GM21390 (cell line): ENCODE measurements at regions not wholly inside any gene's neighbourhood (a gene's known extent, or its start where the extent isn't known, plus 50 kb on each side); places are given as distances from the start of the nearest gene placed in this dataset.
"Not testable (repeated sequence)": the region's sequence is repeated elsewhere in the genome, so short reads cannot be mapped to it uniquely, and the experiment has no call there.

Experiments
- ATAC-seq: cut with Tn5 transposase; IDR thresholded peaks from one replicate; pipeline ENCODE4 v1.9.1; 2021; ENCODE audit not compliant: unreplicated experiment

GRCh38 chr1:9459816-9460407 lies 79.4 kb upstream of the SLC25A33 start:
- no peak for ATAC-seq

- no peak for ATAC-seq
Measured at GRCh38 chr1:9465640-9466039, 73.6 kb upstream of the SLC25A33 start.

GRCh38 chr1:9466780-9467758 lies 72.2 kb upstream of the SLC25A33 start:
- ATAC-seq = no peak

- not testable (repeated sequence) for ATAC-seq
Measured at GRCh38 chr1:9469882-9470281, 69.4 kb upstream of the SLC25A33 start.

- no peak for ATAC-seq
Measured at GRCh38 chr1:9471679-9472078, 67.6 kb upstream of the SLC25A33 start.

DNA sequence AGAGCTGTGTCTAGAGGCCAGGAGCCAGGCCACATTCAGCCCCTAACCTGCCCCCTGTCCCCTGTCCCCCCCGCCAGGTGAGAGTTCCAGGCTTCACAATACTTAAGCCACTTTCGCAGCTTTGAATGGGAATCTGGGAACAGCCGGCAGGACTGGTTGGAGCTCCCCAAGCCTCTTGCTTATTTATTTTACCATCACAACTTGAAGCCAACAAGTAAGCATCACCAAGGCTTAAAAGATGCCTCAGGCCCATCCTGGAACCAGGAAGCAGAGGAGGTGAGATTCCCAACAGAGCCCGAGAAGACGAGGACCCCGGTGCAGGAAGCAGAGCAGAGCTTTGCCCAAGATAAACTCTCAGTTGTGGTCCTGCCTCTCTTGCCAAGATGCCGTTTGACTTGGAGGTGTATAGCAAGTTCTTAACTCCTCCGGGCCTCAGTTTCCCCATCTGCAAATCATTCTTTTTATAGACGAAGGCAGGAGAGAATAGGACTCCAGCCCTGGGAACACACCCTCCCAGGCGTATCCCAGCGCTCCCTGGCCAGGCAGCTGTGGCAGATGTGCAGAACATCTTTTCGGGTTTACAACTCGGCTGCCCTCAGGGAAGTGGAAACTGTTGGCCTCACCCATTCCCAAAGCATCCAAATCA lies 66.8 kb upstream of the SLC25A33 start:
- ATAC-seq = no peak

DNA sequence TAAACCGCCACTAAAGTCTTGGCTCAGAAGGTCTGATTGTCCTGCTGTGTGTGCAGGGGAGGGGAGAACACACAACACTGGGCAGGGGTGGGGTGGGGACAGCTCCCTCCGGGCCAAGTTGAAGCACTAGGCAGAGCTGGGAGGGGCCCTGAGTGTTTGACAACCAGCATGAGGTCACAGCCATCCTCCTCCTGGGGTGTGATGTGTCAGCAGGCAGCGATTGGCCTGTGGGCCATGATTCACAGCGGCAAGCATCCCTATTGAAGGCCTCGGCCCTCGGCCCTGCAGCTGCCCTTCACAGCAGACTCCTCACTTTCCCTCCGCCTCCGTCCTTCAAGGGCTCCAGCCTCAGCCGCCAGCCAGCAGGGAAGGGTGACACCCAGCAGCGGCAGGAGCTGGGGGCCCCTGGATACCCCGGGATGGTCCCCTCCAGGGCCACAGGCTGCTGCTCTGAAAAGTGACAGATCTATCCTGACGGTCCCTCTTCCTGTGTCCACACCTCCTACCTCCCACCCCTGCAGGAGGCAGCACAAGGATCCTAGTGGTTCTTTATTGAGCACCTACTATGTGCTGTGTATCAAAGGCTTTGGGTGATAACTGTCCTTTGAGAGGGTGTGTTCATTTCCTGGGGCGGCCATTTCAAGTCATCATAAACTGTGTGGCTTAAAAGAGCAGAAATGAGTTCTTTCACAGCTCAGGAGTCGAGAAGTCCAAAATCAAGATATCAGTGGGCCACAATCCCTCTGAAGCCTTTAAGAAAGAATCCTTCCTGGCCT lies 66.0 kb upstream of the SLC25A33 start:
- ATAC-seq = no peak

GRCh38 chr1:9475061-9475627 lies 64.1 kb upstream of the SLC25A33 start:
- ATAC-seq = no peak

DNA sequence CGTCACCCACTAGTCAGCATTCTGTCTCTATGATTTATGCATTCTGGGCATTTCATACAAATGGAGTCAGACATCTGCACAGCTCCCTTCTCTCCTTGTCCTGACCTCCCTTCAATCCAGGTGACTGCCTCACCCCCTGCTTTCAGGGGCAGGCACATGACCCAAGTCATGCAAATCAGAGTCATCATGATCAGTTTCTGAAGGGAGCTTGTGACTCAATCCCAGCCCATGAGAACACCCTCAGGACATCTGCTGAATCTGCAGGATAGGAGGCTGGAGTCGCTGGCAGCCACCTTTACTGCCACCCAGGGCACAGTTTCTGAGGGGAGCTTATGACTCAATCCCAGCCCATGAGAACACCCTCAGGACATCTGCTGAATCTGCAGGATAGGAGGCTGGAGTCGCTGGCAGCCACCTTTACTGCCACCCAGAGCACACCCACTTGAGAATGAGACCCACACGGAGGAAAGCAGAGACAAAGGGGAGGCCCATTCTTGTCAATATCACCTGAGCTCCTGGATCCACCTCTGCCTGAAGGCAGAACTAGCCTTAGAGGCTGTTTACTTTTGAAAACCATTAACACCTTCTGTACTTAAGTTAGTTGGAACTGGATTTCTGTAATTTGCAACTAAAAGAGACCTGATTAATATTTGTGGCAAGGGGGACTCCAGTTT lies 62.3 kb upstream of the SLC25A33 start:
- ATAC-seq = no peak

DNA sequence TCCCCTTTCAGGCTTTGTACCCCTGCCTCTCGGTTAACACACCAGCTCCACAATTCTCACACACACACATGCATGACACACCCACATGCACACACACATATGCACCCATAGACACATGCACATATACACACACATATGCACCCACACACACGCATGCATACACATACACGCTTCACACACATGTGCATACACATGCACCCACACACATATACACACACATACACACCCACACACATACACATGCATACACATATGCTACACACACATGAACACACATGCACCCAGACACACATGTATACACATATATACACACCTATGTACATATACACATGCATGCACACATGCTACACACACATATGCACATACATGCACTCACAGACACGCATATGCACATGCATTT lies 61.7 kb upstream of the SLC25A33 start:
- ATAC-seq = no peak

GRCh38 chr1:9478021-9478420 lies 61.2 kb upstream of the SLC25A33 start:
- no peak for ATAC-seq

DNA sequence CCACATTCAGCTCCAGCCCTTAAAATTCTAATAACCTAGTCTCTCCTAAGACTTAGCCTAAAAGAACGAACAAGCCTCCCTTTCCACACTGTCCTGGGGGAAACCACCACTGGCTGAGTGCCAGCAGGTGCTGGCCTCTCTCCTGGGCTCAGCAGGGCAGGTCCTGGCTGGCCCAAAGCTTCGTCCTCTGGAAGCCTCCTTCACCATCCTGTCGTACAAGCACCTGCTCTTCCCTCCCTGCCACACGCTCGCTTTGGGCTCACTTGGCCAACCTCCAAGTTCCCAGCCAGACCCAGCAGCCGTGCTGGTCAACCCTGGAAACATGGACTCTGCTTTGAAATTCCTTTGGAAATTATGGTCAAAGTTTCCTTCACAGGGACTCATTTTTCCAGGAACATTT lies 58.2 kb upstream of the SLC25A33 start:
- ATAC-seq = no peak

DNA sequence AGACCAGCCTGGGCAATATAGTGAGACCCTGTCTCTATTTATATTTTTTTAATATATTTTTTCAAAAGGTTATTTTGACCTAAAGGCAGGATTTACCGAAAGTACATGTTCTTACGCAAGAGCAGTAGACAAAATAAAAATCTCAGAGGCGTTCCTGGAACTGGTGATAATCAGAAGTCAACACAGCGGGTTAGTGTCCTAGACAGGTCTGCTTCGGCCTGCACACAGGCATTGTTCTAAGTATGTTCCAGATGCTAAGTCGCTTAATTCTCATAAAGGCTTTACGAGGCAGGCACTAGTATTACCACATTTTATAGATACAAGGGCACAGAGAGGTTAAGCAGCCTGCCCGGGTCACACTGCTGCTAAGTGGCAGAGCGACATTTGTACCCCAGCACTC lies 56.9 kb upstream of the SLC25A33 start:
- no peak for ATAC-seq

DNA sequence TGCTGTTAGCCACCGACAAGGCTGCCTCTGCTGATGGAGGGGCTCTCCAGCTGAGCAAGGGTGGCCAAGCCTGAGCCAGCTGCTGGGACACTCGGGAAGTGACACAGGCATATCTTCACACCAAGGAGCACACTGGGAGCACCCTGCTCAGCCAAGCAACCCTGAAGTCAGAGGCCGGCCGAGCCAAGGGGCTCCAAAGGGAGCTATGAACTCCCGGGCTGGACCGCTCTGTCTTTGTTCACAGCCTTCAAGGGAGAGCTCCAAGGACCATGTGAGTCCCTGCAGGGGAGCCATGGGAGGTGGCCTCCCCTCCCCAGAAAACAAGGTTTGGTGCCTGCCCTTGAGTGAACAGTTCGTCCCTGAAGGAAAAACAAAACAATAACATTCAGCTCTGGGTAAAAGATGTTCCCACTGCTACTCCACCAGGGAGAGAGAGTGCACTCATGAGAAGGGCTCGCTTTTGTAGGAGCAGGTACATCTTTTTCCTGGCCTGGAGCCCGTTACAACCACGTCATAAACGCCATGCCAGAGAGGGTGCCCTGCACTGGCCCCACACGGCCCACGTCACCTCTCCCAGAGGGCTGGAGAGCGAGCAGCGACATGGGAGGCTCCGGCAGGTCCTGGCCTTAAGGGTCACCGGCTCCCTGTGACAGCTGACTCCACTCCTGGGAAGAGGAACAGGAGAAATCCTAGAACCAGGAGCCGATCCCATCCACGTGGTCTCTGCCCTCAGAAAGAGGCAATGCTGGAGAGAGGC lies 56.3 kb upstream of the SLC25A33 start:
- no peak for ATAC-seq

GRCh38 chr1:9486466-9487140 lies 52.7 kb upstream of the SLC25A33 start:
- no peak for ATAC-seq
